ENCODE measurements at regions not wholly inside any gene's neighbourhood (a gene's known extent, or its start where the extent isn't known, plus 50 kb on each side); places are given as distances from the start of the nearest gene placed in this dataset.

DNA sequence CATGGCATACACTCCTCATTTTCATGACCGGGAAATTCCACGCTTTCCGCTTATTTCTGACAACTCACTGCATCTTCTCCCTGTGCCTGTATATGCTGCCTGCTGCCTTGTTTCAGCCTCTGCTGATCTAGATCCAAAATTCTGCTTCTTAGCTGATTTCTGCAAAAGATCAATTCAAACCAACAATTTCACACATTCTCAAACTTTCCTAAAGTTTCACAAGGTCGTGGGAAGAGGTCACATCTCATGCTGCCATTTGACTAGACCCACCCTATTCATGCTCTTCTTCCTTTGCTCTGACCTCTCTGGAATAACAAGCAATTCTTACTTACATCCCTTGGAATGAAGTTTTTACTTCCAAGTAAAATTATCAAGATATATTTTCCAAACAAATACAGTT is 84.5 kb downstream of the TMEM167A start:
- H4K20me1 ChIP-seq (replicated peaks; ENCODE audit: control insufficient read depth, insufficient read depth, low read length) = no peaks in the 10 kb centered on the region
- no peaks in the 10 kb centered on the region for H3K4me1 ChIP-seq (replicated peaks in 1 of 2; ENCODE audit: control insufficient read depth in 2 of 2, insufficient read depth in 2 of 2, low read length in 2 of 2)
- ChIA-PET CTCF (ENCODE audit: low intra/inter-chr PET ratio) (no interaction called here), POLR2A (no interaction called here)
- no TSS peak for BruUV-seq (replicated peaks)
- no peak overlapping the region for H3K4me3 ChIP-seq
- TF ChIP-seq ZNF212 (CRISPR knock-in tag; IDR thresholded peaks at IDR 0.05) (no peak), MBD2 (IDR thresholded peaks at IDR 0.05; ENCODE audit: borderline replicate concordance, low read depth) (no peak), ERF (CRISPR knock-in tag; IDR thresholded peaks at IDR 0.05) (no peak), SMARCA4 (IDR thresholded peaks at IDR 0.05) (no peak)
- FAIRE-seq (no peak), ATAC-seq (no peak), DNase-seq (ENCODE audit: extremely low read depth in 1 of 4, low spot score in 3 of 4) (no peak)
- 5% methylated on average over 4 of the region's 4 CpGs for WGBS (ENCODE audit: insufficient coverage, low coverage, missing lambda C conversion rate)
- H3K9me1 ChIP-seq (ENCODE audit: control insufficient read depth, insufficient read depth, low read length) = no peaks in the 10 kb centered on the region
- H3K36me3 ChIP-seq (ENCODE audit: control insufficient read depth, insufficient read depth, low read length) = no peaks in the 10 kb centered on the region
- H3K27ac ChIP-seq (ENCODE audit: extremely low read depth, low read depth, low read length) = no peak overlapping the region
- no peaks in the 10 kb centered on the region for H3K79me2 ChIP-seq (ENCODE audit: control insufficient read depth, insufficient read depth, low read length)
- intact Hi-C loops (cut with micrococcal nuclease) (no loop called here), in situ Hi-C loops (cut with MboI) (no loop called here)
- H3K9me3 ChIP-seq (replicated peaks; ENCODE audit: control insufficient read depth, insufficient read depth, low read depth, low read length) = no peaks in the 10 kb centered on the region
- no peaks in the 10 kb centered on the region for H3K27me3 ChIP-seq (ENCODE audit: control insufficient read depth in 2 of 2, insufficient read depth in 2 of 2, low read length in 2 of 2)
- H2AFZ ChIP-seq (ENCODE audit: low read depth, low read length) = no peak overlapping the region
- no peak overlapping the region for H3K4me2 ChIP-seq (ENCODE audit: insufficient read depth, low read length)
- no peak overlapping the region for H3K9ac ChIP-seq (ENCODE audit: insufficient read depth in 1 of 2, low read depth in 2 of 2, low read length in 2 of 2)

DNA sequence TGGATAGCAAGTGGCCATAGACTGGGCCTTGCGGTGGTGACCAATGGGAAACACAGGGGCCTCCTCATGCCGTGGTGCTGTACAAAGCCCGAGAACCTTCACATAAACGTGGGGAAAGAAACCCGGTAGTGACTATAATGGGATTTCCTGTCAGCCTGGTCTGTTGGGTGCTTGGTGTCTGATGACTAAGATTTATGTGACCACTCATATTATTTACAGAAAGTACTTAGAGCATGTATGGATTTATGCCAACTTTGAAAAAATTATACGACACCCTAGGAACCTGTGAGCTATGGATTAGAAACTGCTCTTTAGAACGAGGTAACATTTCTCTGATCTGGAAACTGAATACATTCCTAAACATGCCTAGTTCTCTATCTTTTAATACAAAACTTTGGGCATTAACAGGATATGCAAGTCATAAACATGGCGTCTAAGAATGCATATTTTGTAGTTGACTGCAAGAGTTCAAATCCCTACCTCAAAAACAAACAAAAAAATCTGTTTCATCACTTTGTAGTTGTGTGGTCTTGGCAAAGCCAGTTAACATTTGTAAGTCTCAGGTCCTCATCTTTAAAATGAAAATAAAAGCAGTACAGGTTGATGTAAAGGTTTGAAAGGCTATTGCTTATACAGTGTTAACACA is 85.4 kb downstream of the TMEM167A start:
- Histone ChIP-seq H3K27ac (ENCODE audit: extremely low read depth, low read depth, low read length) (no peak overlapping the region), H3K4me2 (ENCODE audit: insufficient read depth, low read length) (no peak overlapping the region), H2AFZ (ENCODE audit: low read depth, low read length) (no peak overlapping the region), H3K9me3 (replicated peaks; ENCODE audit: control insufficient read depth, insufficient read depth, low read depth, low read length) (no peaks in the 10 kb centered on the region), H4K20me1 (replicated peaks; ENCODE audit: control insufficient read depth, insufficient read depth, low read length) (no peaks in the 10 kb centered on the region), H3K4me3 (no peak overlapping the region), H3K79me2 (ENCODE audit: control insufficient read depth, insufficient read depth, low read length) (no peaks in the 10 kb centered on the region), H3K9me1 (ENCODE audit: control insufficient read depth, insufficient read depth, low read length) (no peaks in the 10 kb centered on the region), H3K4me1 (replicated peaks in 1 of 2; ENCODE audit: control insufficient read depth in 2 of 2, insufficient read depth in 2 of 2, low read length in 2 of 2) (no peaks in the 10 kb centered on the region), H3K27me3 (ENCODE audit: control insufficient read depth in 2 of 2, insufficient read depth in 2 of 2, low read length in 2 of 2) (no peaks in the 10 kb centered on the region), H3K36me3 (ENCODE audit: control insufficient read depth, insufficient read depth, low read length) (no peaks in the 10 kb centered on the region), H3K9ac (ENCODE audit: insufficient read depth in 1 of 2, low read depth in 2 of 2, low read length in 2 of 2) (no peak overlapping the region)
- WGBS (ENCODE audit: insufficient coverage, low coverage, missing lambda C conversion rate) = 4% methylated on average over 8 of the region's 8 CpGs
- FAIRE-seq (no peak), ATAC-seq (no peak), DNase-seq (ENCODE audit: extremely low read depth in 1 of 4, low spot score in 3 of 4) (no peak)
- ChIA-PET POLR2A (interaction anchor here (0.6 kb wide), 1 partner anchor 133 kb away, joined by 3 read pairs; no protein-coding TSS in a partner anchor), CTCF (ENCODE audit: low intra/inter-chr PET ratio) (no interaction called here)
- intact Hi-C loops (cut with micrococcal nuclease) = no loop called here
- TF ChIP-seq, protein P1, sequence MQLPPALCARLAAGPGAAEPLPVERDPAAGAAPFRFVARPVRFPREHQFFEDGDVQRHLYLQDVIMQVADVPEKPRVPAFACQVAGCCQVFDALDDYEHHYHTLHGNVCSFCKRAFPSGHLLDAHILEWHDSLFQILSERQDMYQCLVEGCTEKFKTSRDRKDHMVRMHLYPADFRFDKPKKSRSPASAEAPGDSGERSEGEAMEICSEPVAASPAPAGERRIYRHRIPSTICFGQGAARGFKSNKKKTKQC (CRISPR knock-in tag; IDR thresholded peaks at IDR 0.05) = no peak
- peak; percentile 55 for TF ChIP-seq MEIS2 (IDR thresholded peaks at IDR 0.05; ENCODE audit: partially characterized antibody)
- TF ChIP-seq, protein P2, sequence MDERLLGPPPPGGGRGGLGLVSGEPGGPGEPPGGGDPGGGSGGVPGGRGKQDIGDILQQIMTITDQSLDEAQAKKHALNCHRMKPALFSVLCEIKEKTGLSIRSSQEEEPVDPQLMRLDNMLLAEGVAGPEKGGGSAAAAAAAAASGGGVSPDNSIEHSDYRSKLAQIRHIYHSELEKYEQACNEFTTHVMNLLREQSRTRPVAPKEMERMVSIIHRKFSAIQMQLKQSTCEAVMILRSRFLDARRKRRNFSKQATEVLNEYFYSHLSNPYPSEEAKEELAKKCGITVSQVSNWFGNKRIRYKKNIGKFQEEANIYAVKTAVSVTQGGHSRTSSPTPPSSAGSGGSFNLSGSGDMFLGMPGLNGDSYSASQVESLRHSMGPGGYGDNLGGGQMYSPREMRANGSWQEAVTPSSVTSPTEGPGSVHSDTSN (CRISPR knock-in tag; IDR thresholded peaks at IDR 0.05; ENCODE audit: low read depth) = no peak
- TF ChIP-seq, protein P2 (tag; conservative IDR thresholded peaks at IDR 0.05; ENCODE audit: low read depth) = peak; percentile 48; the same call in 1 of the 2 replicates
- BruUV-seq (replicated peaks) = no TSS peak
- in situ Hi-C loops (cut with MboI) = no loop called here
